ENCODE measurements at regions not wholly inside any gene's neighbourhood (a gene's known extent, or its start where the extent isn't known, plus 50 kb on each side); places are given as distances from the start of the nearest gene placed in this dataset.

DNA sequence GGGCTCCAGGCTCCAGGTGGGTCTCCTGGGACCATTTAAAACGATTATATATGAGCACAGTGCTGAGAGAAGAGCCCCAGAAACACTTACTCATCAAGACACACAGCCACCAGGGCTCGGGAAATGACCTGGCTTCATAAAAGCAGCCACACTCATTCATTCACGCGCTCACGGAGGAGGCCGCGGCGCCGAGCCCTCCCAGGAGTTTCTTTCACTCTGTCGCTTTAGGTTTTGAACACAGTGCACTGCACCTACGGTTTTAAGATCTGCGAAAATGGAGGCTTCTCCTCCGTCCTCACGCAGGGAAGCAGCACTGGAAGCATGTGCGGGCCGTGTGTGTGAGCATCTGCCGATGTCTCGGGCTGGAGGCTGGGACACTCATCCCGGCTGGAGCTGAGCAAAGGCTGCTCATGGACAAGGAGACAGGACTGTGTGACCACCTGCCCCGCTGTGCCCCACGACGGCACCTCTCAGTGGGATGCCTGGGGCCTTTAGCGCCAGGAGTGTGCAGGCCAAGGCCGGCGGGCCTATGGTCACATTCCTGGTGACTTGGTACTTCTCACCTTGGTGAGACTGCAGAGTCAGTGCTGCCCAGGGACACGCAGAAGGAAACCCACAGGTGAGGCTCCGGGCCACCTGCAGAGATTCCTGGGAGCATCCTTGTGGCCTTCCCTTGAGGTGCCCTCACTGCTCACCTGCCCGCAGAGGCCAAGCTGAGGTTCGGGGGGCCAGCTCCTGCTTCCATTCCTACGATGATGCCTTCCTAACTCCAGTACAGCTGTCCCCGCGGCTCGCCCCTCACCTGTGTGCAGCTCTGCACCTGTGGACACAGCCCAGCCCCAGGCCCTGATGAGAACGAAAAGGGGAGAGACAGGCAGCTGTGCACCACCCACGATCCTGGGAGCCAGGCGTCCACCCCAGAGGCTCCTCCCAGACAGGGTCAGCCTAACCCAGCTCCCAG, 872.0 kb downstream of the BRD1 start:
- Histone ChIP-seq H3K9ac (ENCODE audit: low read depth, low read length, poor library complexity) (peak overlapping the region; percentile 66), H3K27me3 (ENCODE audit: control insufficient read depth in 3 of 3, insufficient read depth in 3 of 3, low read depth in 1 of 3, low read length in 3 of 3) (no peaks in the 10 kb centered on the region), H3K4me2 (ENCODE audit: insufficient read depth, low read length, poor library complexity, severe bottlenecking) (no peak overlapping the region), H3K4me3 (ENCODE audit: low read length in 2 of 2) (peak overlapping the region in 1 of 2 donors; percentile 34), H3K4me1 (ENCODE audit: control insufficient read depth in 2 of 2, insufficient read depth in 1 of 2, low read depth in 1 of 2, low read length in 2 of 2) (peaks cover 0 to 2% of the 10 kb centered on the region in 2 donors), H3K18ac (ENCODE audit: low read length) (peak overlapping the region; percentile 90), H3K36me3 (replicated peaks in 1 of 2; ENCODE audit: control insufficient read depth in 2 of 2, insufficient read depth in 2 of 2, low read length in 2 of 2) (peaks cover 0 to 4% of the 10 kb centered on the region in 2 donors), H3K14ac (ENCODE audit: low read length) (peak overlapping the region; percentile 79), H2AK5ac (ENCODE audit: low read depth, low read length) (peak overlapping the region; percentile 76), H4K91ac (ENCODE audit: low read depth, low read length, poor library complexity) (no peak overlapping the region), H2BK15ac (ENCODE audit: low read length) (no peak overlapping the region), H2BK12ac (ENCODE audit: low read length) (no peak overlapping the region), H2BK120ac (ENCODE audit: low read depth, low read length) (no peak overlapping the region), H2AFZ (ENCODE audit: low read length) (no peak overlapping the region), H3K79me1 (ENCODE audit: low read depth, low read length) (peaks cover 3% of the 10 kb centered on the region), H3K4ac (ENCODE audit: low read length) (no peak overlapping the region), H3K27ac (replicated peaks; ENCODE audit: low read length) (no peak overlapping the region), H3K9me3 (replicated peaks in 1 of 2; ENCODE audit: control insufficient read depth in 2 of 2, insufficient read depth in 1 of 2, low read depth in 1 of 2, low read length in 2 of 2) (peaks cover 0 to 6% of the 10 kb centered on the region in 2 donors), H4K8ac (ENCODE audit: low read depth, low read length) (no peak overlapping the region), H3K23ac (ENCODE audit: low read depth, low read length, poor library complexity) (peak overlapping the region; percentile 82), H2BK5ac (ENCODE audit: low read length) (no peak overlapping the region)
- no CpG with 5 or more reads among the region's 36 CpGs for WGBS, 2 donors (ENCODE audit: extremely low coverage in 2 of 2, insufficient read length in 2 of 2, insufficient replicate concordance in 1 of 2)
- DNase-seq (ENCODE audit: low spot score): no peak

DNA sequence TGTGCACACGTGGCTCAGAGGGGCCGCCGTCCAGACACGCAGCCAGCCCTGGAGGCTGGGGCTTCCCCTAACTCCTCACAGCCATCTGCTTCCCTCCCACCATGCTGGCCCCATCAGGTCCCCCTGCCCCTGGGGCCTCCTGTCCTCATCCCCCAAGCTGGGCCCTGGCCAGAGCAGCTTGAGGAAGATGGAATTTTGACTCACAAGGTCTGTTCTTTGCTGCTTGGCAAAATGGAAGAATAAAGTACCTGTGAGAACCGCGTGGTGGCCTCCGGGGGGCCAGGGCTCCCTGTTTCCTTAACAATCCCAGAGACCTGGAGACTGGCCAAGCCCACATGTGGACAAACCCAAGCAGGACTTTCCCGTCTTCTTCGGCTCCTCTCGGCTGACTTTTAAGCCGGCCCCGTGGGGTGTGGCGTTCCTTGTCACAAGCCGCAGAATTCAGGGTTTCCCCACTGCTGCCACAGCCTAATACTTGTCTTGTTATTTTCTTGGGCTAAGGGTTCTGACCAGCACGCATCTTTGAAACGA, 872.8 kb downstream of the BRD1 start:
- no peak overlapping the region for H3K23ac ChIP-seq (ENCODE audit: low read depth, low read length, poor library complexity)
- H4K8ac ChIP-seq (ENCODE audit: low read depth, low read length): no peak overlapping the region
- H3K4me3 ChIP-seq (ENCODE audit: low read length in 2 of 2): no peak overlapping the region
- peaks cover 0 to 6% of the 10 kb centered on the region in 2 donors for H3K4me1 ChIP-seq (ENCODE audit: control insufficient read depth in 2 of 2, insufficient read depth in 1 of 2, low read depth in 1 of 2, low read length in 2 of 2)
- no peak overlapping the region for H2BK5ac ChIP-seq (ENCODE audit: low read length)
- no peak overlapping the region for H3K27ac ChIP-seq (replicated peaks; ENCODE audit: low read length)
- peaks cover 0 to 4% of the 10 kb centered on the region in 2 donors for H3K36me3 ChIP-seq (replicated peaks in 1 of 2; ENCODE audit: control insufficient read depth in 2 of 2, insufficient read depth in 2 of 2, low read length in 2 of 2)
- H3K9ac ChIP-seq (ENCODE audit: low read depth, low read length, poor library complexity): no peak overlapping the region
- no peak overlapping the region for H4K91ac ChIP-seq (ENCODE audit: low read depth, low read length, poor library complexity)
- no peaks in the 10 kb centered on the region for H3K27me3 ChIP-seq (ENCODE audit: control insufficient read depth in 3 of 3, insufficient read depth in 3 of 3, low read depth in 1 of 3, low read length in 3 of 3)
- peaks cover 3% of the 10 kb centered on the region for H3K79me1 ChIP-seq (ENCODE audit: low read depth, low read length)
- H2BK120ac ChIP-seq (ENCODE audit: low read depth, low read length): no peak overlapping the region
- H2AFZ ChIP-seq (ENCODE audit: low read length): no peak overlapping the region
- H3K9me3 ChIP-seq (replicated peaks in 1 of 2; ENCODE audit: control insufficient read depth in 2 of 2, insufficient read depth in 1 of 2, low read depth in 1 of 2, low read length in 2 of 2): peaks cover 0 to 6% of the 10 kb centered on the region in 2 donors
- DNase-seq (ENCODE audit: low spot score): no peak
- peak overlapping the region; percentile 53 for H2AK5ac ChIP-seq (ENCODE audit: low read depth, low read length)
- no peak overlapping the region for H2BK15ac ChIP-seq (ENCODE audit: low read length)
- WGBS, 2 donors (ENCODE audit: extremely low coverage in 2 of 2, insufficient read length in 2 of 2, insufficient replicate concordance in 1 of 2): no CpG with 5 or more reads among the region's 16 CpGs
- H3K14ac ChIP-seq (ENCODE audit: low read length): peak overlapping the region; percentile 22
- H2BK12ac ChIP-seq (ENCODE audit: low read length): no peak overlapping the region
- no peak overlapping the region for H3K4ac ChIP-seq (ENCODE audit: low read length)
- peak overlapping the region; percentile 16 for H3K18ac ChIP-seq (ENCODE audit: low read length)
- H3K4me2 ChIP-seq (ENCODE audit: insufficient read depth, low read length, poor library complexity, severe bottlenecking): no peak overlapping the region

DNA sequence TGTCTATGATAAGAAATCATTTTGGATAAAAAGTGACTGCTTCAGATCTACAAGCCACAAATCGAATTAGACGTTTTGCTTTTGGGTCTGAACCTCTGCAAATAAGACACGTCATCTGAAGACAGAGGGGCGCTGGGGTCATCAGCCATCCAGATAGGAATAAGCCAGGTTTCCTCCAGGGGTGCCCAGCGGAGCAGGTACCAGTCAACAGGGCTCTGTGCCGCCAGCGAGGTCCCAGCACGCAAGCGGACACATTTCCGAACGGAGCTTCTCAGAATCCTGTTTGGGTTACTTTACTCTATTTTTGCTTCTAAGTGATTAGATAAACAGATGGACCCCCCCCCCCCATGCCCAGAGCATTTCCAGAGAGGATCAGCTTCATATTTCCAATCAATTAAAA, 873.8 kb downstream of the BRD1 start:
- H3K23ac ChIP-seq (ENCODE audit: low read depth, low read length, poor library complexity): no peak overlapping the region
- H3K79me1 ChIP-seq (ENCODE audit: low read depth, low read length): peaks cover 3% of the 10 kb centered on the region
- no peak overlapping the region for H2BK12ac ChIP-seq (ENCODE audit: low read length)
- H2BK5ac ChIP-seq (ENCODE audit: low read length): no peak overlapping the region
- no peak overlapping the region for H3K14ac ChIP-seq (ENCODE audit: low read length)
- no peak for DNase-seq (ENCODE audit: low spot score)
- H2AK5ac ChIP-seq (ENCODE audit: low read depth, low read length): no peak overlapping the region
- H2AFZ ChIP-seq (ENCODE audit: low read length): no peak overlapping the region
- H3K27ac ChIP-seq (replicated peaks; ENCODE audit: low read length): no peak overlapping the region
- no peaks in the 10 kb centered on the region for H3K27me3 ChIP-seq (ENCODE audit: control insufficient read depth in 3 of 3, insufficient read depth in 3 of 3, low read depth in 1 of 3, low read length in 3 of 3)
- no peak overlapping the region for H2BK120ac ChIP-seq (ENCODE audit: low read depth, low read length)
- H3K4me3 ChIP-seq (ENCODE audit: low read length in 2 of 2): no peak overlapping the region
- H3K9me3 ChIP-seq (replicated peaks in 1 of 2; ENCODE audit: control insufficient read depth in 2 of 2, insufficient read depth in 1 of 2, low read depth in 1 of 2, low read length in 2 of 2): peaks cover 0 to 6% of the 10 kb centered on the region in 2 donors
- WGBS, 2 donors (ENCODE audit: extremely low coverage in 2 of 2, insufficient read length in 2 of 2, insufficient replicate concordance in 1 of 2): no CpG with 5 or more reads among the region's 11 CpGs
- H2BK15ac ChIP-seq (ENCODE audit: low read length): no peak overlapping the region
- H3K9ac ChIP-seq (ENCODE audit: low read depth, low read length, poor library complexity): no peak overlapping the region
- peaks cover 0 to 6% of the 10 kb centered on the region in 2 donors for H3K4me1 ChIP-seq (ENCODE audit: control insufficient read depth in 2 of 2, insufficient read depth in 1 of 2, low read depth in 1 of 2, low read length in 2 of 2)
- no peak overlapping the region for H4K8ac ChIP-seq (ENCODE audit: low read depth, low read length)
- peaks cover 0 to 4% of the 10 kb centered on the region in 2 donors for H3K36me3 ChIP-seq (replicated peaks in 1 of 2; ENCODE audit: control insufficient read depth in 2 of 2, insufficient read depth in 2 of 2, low read length in 2 of 2)
- H3K4me2 ChIP-seq (ENCODE audit: insufficient read depth, low read length, poor library complexity, severe bottlenecking): no peak overlapping the region
- no peak overlapping the region for H4K91ac ChIP-seq (ENCODE audit: low read depth, low read length, poor library complexity)
- no peak overlapping the region for H3K4ac ChIP-seq (ENCODE audit: low read length)
- H3K18ac ChIP-seq (ENCODE audit: low read length): no peak overlapping the region

DNA sequence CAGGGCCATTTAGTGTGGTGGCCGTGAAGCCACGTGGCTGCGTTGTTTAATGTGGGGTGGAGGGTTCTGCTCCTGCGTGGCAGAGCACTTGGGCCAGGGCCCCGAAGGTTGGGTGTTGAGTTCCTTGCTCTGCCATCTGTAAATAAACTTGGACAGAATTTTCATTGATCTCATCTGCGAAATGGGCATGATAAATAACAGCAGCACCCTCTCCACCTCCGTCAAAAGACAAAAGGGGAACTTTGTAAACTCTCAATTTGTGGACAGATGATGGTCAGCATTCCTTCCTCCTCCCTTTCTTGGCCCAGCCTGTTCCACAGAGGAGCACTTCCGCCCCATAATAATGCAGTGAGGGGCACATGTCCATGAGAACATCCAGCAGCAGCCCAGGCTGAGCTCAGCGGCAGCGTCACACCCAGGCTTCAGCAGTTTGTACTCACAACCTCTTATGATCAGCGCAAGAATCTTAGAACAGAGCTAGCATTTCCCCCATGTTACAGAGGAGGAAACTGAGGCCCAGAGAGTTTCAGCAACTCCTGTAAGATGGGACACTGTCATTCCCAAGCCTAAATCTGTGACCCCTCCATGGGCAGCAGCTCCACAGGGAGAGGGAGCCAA, 874.5 kb downstream of the BRD1 start:
- no peak overlapping the region for H2BK12ac ChIP-seq (ENCODE audit: low read length)
- WGBS, 2 donors (ENCODE audit: extremely low coverage in 2 of 2, insufficient read length in 2 of 2, insufficient replicate concordance in 1 of 2): no CpG with 5 or more reads among the region's 11 CpGs
- no peak overlapping the region for H3K9ac ChIP-seq (ENCODE audit: low read depth, low read length, poor library complexity)

More for the DNA sequence above, 874.5 kb downstream of the BRD1 start:
- Histone ChIP-seq H3K27ac (replicated peaks; ENCODE audit: low read length) (no peak overlapping the region), H3K4me3 (ENCODE audit: low read length in 2 of 2) (no peak overlapping the region), H2BK120ac (ENCODE audit: low read depth, low read length) (no peak overlapping the region), H3K23ac (ENCODE audit: low read depth, low read length, poor library complexity) (no peak overlapping the region), H3K36me3 (replicated peaks in 1 of 2; ENCODE audit: control insufficient read depth in 2 of 2, insufficient read depth in 2 of 2, low read length in 2 of 2) (peaks cover 0 to 4% of the 10 kb centered on the region in 2 donors), H3K4me1 (ENCODE audit: control insufficient read depth in 2 of 2, insufficient read depth in 1 of 2, low read depth in 1 of 2, low read length in 2 of 2) (peaks cover 0 to 4% of the 10 kb centered on the region in 2 donors), H4K8ac (ENCODE audit: low read depth, low read length) (no peak overlapping the region), H3K9me3 (replicated peaks in 1 of 2; ENCODE audit: control insufficient read depth in 2 of 2, insufficient read depth in 1 of 2, low read depth in 1 of 2, low read length in 2 of 2) (peaks cover 0 to 6% of the 10 kb centered on the region in 2 donors), H2BK15ac (ENCODE audit: low read length) (no peak overlapping the region), H2AK5ac (ENCODE audit: low read depth, low read length) (peak overlapping the region; percentile 71), H4K91ac (ENCODE audit: low read depth, low read length, poor library complexity) (no peak overlapping the region), H3K79me1 (ENCODE audit: low read depth, low read length) (peaks cover 3% of the 10 kb centered on the region), H3K18ac (ENCODE audit: low read length) (peak overlapping the region; percentile 7), H3K4ac (ENCODE audit: low read length) (no peak overlapping the region), H3K14ac (ENCODE audit: low read length) (no peak overlapping the region), H2BK5ac (ENCODE audit: low read length) (no peak overlapping the region), H2AFZ (ENCODE audit: low read length) (no peak overlapping the region), H3K27me3 (ENCODE audit: control insufficient read depth in 3 of 3, insufficient read depth in 3 of 3, low read depth in 1 of 3, low read length in 3 of 3) (no peaks in the 10 kb centered on the region), H3K4me2 (ENCODE audit: insufficient read depth, low read length, poor library complexity, severe bottlenecking) (no peak overlapping the region)
- no peak for DNase-seq (ENCODE audit: low spot score)
